GM12874 (cell line): ENCODE measurements at regions not wholly inside any gene's neighbourhood (a gene's known extent, or its start where the extent isn't known, plus 50 kb on each side); places are given as distances from the start of the nearest gene placed in this dataset.

ENCODE experiments used
- TF ChIP-seq, protein P1 (sequence below): IDR thresholded peaks from 2 replicates; pipeline ENCODE4 v1.5.1; 2011; ENCODE audit warnings: low read depth, mild to moderate bottlenecking, control low read depth, low read length, moderate library complexity; ENCODE audit not compliant: insufficient read depth

- TF ChIP-seq, protein P1, sequence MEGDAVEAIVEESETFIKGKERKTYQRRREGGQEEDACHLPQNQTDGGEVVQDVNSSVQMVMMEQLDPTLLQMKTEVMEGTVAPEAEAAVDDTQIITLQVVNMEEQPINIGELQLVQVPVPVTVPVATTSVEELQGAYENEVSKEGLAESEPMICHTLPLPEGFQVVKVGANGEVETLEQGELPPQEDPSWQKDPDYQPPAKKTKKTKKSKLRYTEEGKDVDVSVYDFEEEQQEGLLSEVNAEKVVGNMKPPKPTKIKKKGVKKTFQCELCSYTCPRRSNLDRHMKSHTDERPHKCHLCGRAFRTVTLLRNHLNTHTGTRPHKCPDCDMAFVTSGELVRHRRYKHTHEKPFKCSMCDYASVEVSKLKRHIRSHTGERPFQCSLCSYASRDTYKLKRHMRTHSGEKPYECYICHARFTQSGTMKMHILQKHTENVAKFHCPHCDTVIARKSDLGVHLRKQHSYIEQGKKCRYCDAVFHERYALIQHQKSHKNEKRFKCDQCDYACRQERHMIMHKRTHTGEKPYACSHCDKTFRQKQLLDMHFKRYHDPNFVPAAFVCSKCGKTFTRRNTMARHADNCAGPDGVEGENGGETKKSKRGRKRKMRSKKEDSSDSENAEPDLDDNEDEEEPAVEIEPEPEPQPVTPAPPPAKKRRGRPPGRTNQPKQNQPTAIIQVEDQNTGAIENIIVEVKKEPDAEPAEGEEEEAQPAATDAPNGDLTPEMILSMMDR, result no peak
Observed at GRCh38 chr11:81913793-81914192, 819.9 kb downstream of the FAM181B start.

- TF ChIP-seq, protein P1, result no peak
Observed at GRCh38 chr11:81907996-81908395, 825.7 kb downstream of the FAM181B start.

- TF ChIP-seq, protein P1, result no peak
Observed at GRCh38 chr11:81899156-81899555, 834.5 kb downstream of the FAM181B start.

GRCh38 chr11:81897639-81898038 is 836.0 kb downstream of the FAM181B start:
- TF ChIP-seq, protein P1, result no peak

GRCh38 chr11:81895258-81895657 is 838.4 kb downstream of the FAM181B start:
- TF ChIP-seq, protein P1, result no peak

GRCh38 chr11:81892770-81893635 is 840.7 kb downstream of the FAM181B start:
- TF ChIP-seq, protein P1, result no peak

- TF ChIP-seq, protein P1, result no peak
Observed at GRCh38 chr11:81888391-81888790, 845.3 kb downstream of the FAM181B start.
